ENCODE measurements at regions not wholly inside any gene's neighbourhood (a gene's known extent, or its start where the extent isn't known, plus 50 kb on each side); places are given as distances from the start of the nearest gene placed in this dataset.

- Mint-ChIP-seq H3K9me3 (ENCODE audit: insufficient read depth) (peaks cover 3% of the 10 kb centered on the region), H3K4me1 (no peaks in the 10 kb centered on the region), H3K27me3 (no peaks in the 10 kb centered on the region), H3K27ac (no peak overlapping the region), H3K4me3 (no peak overlapping the region)
- no CpG with 5 or more reads among the region's 3 CpGs for WGBS (ENCODE audit: insufficient coverage)
- Histone ChIP-seq H3K27ac (ENCODE audit: low read length in 2 of 2) (no peak overlapping the region), H3K9ac (ENCODE audit: low read length) (no peak overlapping the region), H3K4me2 (replicated peaks; ENCODE audit: low read depth, low read length, poor library complexity, severe bottlenecking) (no peak overlapping the region), H3K36me3 (replicated peaks in 1 of 2; ENCODE audit: control extremely low read depth in 1 of 2, control insufficient read depth in 1 of 2, extremely low read depth in 1 of 2, insufficient read depth in 2 of 2, low read length in 1 of 2) (no peaks in the 10 kb centered on the region), H3K27me3 (replicated peaks in 1 of 4; ENCODE audit: control extremely low read depth in 1 of 4, control insufficient read depth in 3 of 4, insufficient read depth in 4 of 4, low read length in 3 of 4) (no peaks in the 10 kb centered on the region), H3K4me3 (ENCODE audit: control extremely low read depth in 1 of 5, extremely low read depth in 1 of 5, insufficient read depth in 1 of 5, low read depth in 2 of 5, low read length in 4 of 5) (no peak overlapping the region), H4K20me1 (ENCODE audit: control insufficient read depth, insufficient read depth, low read length, poor library complexity, severe bottlenecking) (no peaks in the 10 kb centered on the region), H2AFZ (ENCODE audit: insufficient read depth, low read depth, low read length, poor library complexity, severe bottlenecking) (no peak overlapping the region), H3K9me3 (ENCODE audit: control extremely low read depth in 1 of 3, control insufficient read depth in 2 of 3, insufficient read depth in 1 of 3, low read length in 2 of 3) (peaks cover 0 to 5% (median 0%) of the 10 kb centered on the region in 3 donors), H3K4me1 (ENCODE audit: control insufficient read depth in 2 of 2, insufficient read depth in 2 of 2, low read length in 2 of 2) (no peaks in the 10 kb centered on the region), H3K79me2 (ENCODE audit: control insufficient read depth, insufficient read depth, low read length) (no peaks in the 10 kb centered on the region)
- intact Hi-C loops (cut with micrococcal nuclease): no loop called here
- no peak for DNase-seq
- POLR2A ChIA-PET: no interaction called here
- no peak for ATAC-seq (ENCODE audit: low read depth)
- CTCF ChIA-PET: no interaction called here
- TF ChIP-seq EZH2 (IDR thresholded peaks at IDR 0.05; ENCODE audit: borderline replicate concordance, insufficient read depth, low read depth, low read length, poor library complexity, severe bottlenecking) (no peak), CTCF (IDR thresholded peaks at IDR 0.05) (no peak)
Observed at GRCh38 chr13:58655086-58655485, 1023.5 kb downstream of the PCDH17 start.

- Histone ChIP-seq H2AFZ (ENCODE audit: insufficient read depth, low read depth, low read length, poor library complexity, severe bottlenecking) (no peak overlapping the region), H3K9ac (ENCODE audit: low read length) (no peak overlapping the region), H3K4me2 (replicated peaks; ENCODE audit: low read depth, low read length, poor library complexity, severe bottlenecking) (no peak overlapping the region), H3K27ac (ENCODE audit: low read length in 2 of 2) (no peak overlapping the region), H3K9me3 (ENCODE audit: control extremely low read depth in 1 of 3, control insufficient read depth in 2 of 3, insufficient read depth in 1 of 3, low read length in 2 of 3) (peaks cover 0 to 5% (median 0%) of the 10 kb centered on the region in 3 donors), H4K20me1 (ENCODE audit: control insufficient read depth, insufficient read depth, low read length, poor library complexity, severe bottlenecking) (no peaks in the 10 kb centered on the region), H3K27me3 (replicated peaks in 1 of 4; ENCODE audit: control extremely low read depth in 1 of 4, control insufficient read depth in 3 of 4, insufficient read depth in 4 of 4, low read length in 3 of 4) (no peaks in the 10 kb centered on the region), H3K4me1 (ENCODE audit: control insufficient read depth in 2 of 2, insufficient read depth in 2 of 2, low read length in 2 of 2) (no peaks in the 10 kb centered on the region), H3K79me2 (ENCODE audit: control insufficient read depth, insufficient read depth, low read length) (no peaks in the 10 kb centered on the region), H3K36me3 (replicated peaks in 1 of 2; ENCODE audit: control extremely low read depth in 1 of 2, control insufficient read depth in 1 of 2, extremely low read depth in 1 of 2, insufficient read depth in 2 of 2, low read length in 1 of 2) (no peaks in the 10 kb centered on the region), H3K4me3 (ENCODE audit: control extremely low read depth in 1 of 5, extremely low read depth in 1 of 5, insufficient read depth in 1 of 5, low read depth in 2 of 5, low read length in 4 of 5) (no peak overlapping the region)
- no peaks in the 10 kb centered on the region for H3K27me3 Mint-ChIP-seq
- ChIA-PET POLR2A (no interaction called here), CTCF (no interaction called here)
- H3K4me1 Mint-ChIP-seq: no peaks in the 10 kb centered on the region
- no peak for DNase-seq
- H3K9me3 Mint-ChIP-seq (ENCODE audit: insufficient read depth): peaks cover 4% of the 10 kb centered on the region
- TF ChIP-seq EZH2 (IDR thresholded peaks at IDR 0.05; ENCODE audit: borderline replicate concordance, insufficient read depth, low read depth, low read length, poor library complexity, severe bottlenecking): no peak
- no peak for TF ChIP-seq CTCF (IDR thresholded peaks at IDR 0.05)
- H3K27ac Mint-ChIP-seq: no peak overlapping the region
- ATAC-seq (ENCODE audit: low read depth): no peak
- no peak overlapping the region for H3K4me3 Mint-ChIP-seq
- intact Hi-C loops (cut with micrococcal nuclease): no loop called here
Observed at GRCh38 chr13:58660826-58661225, 1029.3 kb downstream of the PCDH17 start.
